ENCODE measurements at regions not wholly inside any gene's neighbourhood (a gene's known extent, or its start where the extent isn't known, plus 50 kb on each side); places are given as distances from the start of the nearest gene placed in this dataset.

DNA sequence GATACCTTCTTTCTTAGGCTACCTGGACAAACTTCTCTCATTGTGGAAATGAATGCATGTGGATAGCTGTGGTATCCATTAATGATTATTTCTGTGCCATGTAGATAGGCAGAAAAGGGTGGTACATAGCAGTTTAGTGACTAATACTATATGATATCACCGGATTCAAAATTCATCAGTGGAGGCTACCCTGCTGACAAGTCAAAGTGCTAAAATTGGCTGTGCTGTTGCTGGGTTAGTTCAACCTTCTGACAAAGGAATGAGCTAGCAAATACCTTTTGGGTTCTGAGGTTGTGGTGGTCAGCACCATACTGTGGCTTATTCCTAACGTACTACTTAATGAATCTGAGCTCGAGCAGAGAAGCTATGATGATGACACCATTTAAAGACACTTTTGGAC is 109.1 kb downstream of the TFAP2B start:
- no peaks in the 10 kb centered on the region for H3K4me1 ChIP-seq
- no peak overlapping the region for H3K27ac ChIP-seq
- intact Hi-C loops (cut with DNase I), result no loop called here
- TF ChIP-seq POLR2AphosphoS5 (IDR thresholded peaks at IDR 0.05; ENCODE audit: insufficient read depth in 1 of 2, low read depth in 1 of 2), result no peak
- no peak for TF ChIP-seq POLR2A (IDR thresholded peaks at IDR 0.05)
- TF ChIP-seq, protein P1, sequence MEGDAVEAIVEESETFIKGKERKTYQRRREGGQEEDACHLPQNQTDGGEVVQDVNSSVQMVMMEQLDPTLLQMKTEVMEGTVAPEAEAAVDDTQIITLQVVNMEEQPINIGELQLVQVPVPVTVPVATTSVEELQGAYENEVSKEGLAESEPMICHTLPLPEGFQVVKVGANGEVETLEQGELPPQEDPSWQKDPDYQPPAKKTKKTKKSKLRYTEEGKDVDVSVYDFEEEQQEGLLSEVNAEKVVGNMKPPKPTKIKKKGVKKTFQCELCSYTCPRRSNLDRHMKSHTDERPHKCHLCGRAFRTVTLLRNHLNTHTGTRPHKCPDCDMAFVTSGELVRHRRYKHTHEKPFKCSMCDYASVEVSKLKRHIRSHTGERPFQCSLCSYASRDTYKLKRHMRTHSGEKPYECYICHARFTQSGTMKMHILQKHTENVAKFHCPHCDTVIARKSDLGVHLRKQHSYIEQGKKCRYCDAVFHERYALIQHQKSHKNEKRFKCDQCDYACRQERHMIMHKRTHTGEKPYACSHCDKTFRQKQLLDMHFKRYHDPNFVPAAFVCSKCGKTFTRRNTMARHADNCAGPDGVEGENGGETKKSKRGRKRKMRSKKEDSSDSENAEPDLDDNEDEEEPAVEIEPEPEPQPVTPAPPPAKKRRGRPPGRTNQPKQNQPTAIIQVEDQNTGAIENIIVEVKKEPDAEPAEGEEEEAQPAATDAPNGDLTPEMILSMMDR (IDR thresholded peaks at IDR 0.05), result no peak
- H3K4me3 ChIP-seq, result no peak overlapping the region
- H3K27me3 ChIP-seq, result no peaks in the 10 kb centered on the region
- DNase-seq (ENCODE audit: extremely low spot score in 2 of 2), result no peak
- H3K36me3 ChIP-seq, result no peaks in the 10 kb centered on the region
- no peaks in the 10 kb centered on the region for H3K9me3 ChIP-seq

DNA sequence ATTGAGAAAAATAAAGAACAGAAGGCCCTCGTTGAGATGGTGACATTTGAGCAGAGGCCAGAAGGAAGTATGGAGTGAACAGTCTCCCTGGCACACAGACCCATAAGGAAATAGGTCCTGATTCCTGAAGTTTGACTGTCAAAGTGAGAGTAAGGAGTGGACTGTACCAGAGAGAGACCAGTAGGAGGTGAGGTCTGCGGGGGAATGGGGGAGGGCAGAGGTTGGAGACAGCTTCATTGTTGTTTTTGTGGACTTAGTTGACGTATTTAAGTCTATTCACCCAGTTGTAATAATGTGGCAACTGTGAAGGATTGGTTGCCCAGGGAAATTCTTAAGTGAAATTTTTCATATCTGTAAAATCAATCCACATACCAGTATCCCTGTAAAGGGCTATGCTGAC is 110.7 kb downstream of the TFAP2B start:
- Histone ChIP-seq H3K4me1 (no peaks in the 10 kb centered on the region), H3K4me3 (no peak overlapping the region), H3K36me3 (no peaks in the 10 kb centered on the region), H3K27ac (no peak overlapping the region), H3K9me3 (no peaks in the 10 kb centered on the region), H3K27me3 (no peaks in the 10 kb centered on the region)
- intact Hi-C loops (cut with DNase I), result no loop called here
- DNase-seq (ENCODE audit: extremely low spot score in 2 of 2), result no peak
- TF ChIP-seq POLR2A (IDR thresholded peaks at IDR 0.05), result no peak
- TF ChIP-seq, protein P1 (IDR thresholded peaks at IDR 0.05), result no peak
- no peak for TF ChIP-seq POLR2AphosphoS5 (IDR thresholded peaks at IDR 0.05; ENCODE audit: insufficient read depth in 1 of 2, low read depth in 1 of 2)

DNA sequence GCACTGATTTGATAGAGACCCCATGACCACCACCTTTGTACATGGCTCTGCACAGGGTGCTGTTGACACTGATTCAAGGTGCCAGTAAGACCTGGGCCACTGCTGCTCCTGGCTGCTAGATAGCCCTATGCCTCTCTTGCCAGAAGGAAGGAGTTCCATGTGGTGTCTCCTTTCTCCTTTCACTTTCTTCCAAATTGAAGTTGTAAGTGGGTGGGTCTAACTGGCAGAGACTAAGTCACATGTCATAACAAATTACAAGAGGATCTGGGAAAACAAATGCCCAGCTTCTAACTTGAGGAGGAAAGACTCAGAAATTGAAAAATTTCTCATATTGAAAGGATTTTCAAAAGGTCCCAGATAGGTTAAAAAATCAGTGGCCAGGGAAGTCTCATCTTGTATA is 116.8 kb downstream of the TFAP2B start:
- DNase-seq (ENCODE audit: extremely low spot score in 2 of 2), result no peak
- no peaks in the 10 kb centered on the region for H3K27me3 ChIP-seq
- no peaks in the 10 kb centered on the region for H3K4me1 ChIP-seq
- H3K27ac ChIP-seq, result no peak overlapping the region
- H3K4me3 ChIP-seq, result no peak overlapping the region
- no peaks in the 10 kb centered on the region for H3K9me3 ChIP-seq
- intact Hi-C loops (cut with DNase I), result no loop called here
- H3K36me3 ChIP-seq, result no peaks in the 10 kb centered on the region
- TF ChIP-seq, protein P1 (IDR thresholded peaks at IDR 0.05), result no peak
- TF ChIP-seq POLR2AphosphoS5 (IDR thresholded peaks at IDR 0.05; ENCODE audit: insufficient read depth in 1 of 2, low read depth in 1 of 2) (no peak), POLR2A (IDR thresholded peaks at IDR 0.05) (no peak)

DNA sequence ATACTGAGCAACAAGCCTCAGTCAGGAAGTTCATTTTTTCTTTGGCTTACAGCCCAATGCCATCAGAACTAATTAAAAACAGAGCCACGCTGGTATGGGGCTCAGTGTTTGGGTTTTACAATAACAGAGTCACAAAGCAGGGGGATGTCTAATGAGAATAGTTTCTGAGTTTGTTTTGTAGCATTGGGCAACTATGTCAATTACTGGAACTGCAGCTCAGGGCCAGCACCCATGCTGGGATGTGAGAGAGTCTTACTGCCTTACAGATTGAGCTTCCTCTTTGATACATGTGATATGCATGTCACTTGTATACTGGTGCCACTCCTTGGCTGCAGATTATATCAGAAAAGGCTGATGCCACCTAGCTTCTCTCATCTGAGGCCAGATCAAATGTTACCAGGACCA is 117.6 kb downstream of the TFAP2B start:
- Histone ChIP-seq H3K36me3 (no peaks in the 10 kb centered on the region), H3K9me3 (no peaks in the 10 kb centered on the region), H3K27me3 (no peaks in the 10 kb centered on the region), H3K27ac (no peak overlapping the region), H3K4me1 (no peaks in the 10 kb centered on the region), H3K4me3 (no peak overlapping the region)
- DNase-seq (ENCODE audit: extremely low spot score in 2 of 2), result no peak
- TF ChIP-seq, protein P1 (IDR thresholded peaks at IDR 0.05), result no peak
- intact Hi-C loops (cut with DNase I), result no loop called here

DNA sequence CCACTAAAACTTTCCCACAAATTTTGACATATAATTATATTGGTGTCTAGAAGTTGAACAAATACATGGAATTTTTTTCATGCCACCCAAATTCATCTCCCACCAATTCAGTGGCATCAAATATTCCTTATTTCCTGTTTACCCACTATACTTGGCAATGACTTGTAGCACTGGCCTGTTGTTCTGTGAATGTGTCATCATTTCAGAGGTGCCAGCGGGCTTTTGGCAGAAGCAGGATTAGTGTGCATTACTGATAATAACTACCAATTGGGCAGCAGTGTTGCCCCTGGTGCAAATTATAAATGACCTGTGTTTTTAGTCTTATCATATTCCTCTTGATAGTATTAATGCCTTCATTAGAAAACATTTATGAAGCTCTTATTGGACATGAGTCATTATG is 121.3 kb downstream of the TFAP2B start:
- no peaks in the 10 kb centered on the region for H3K36me3 ChIP-seq
- TF ChIP-seq POLR2A (IDR thresholded peaks at IDR 0.05) (no peak), POLR2AphosphoS5 (IDR thresholded peaks at IDR 0.05; ENCODE audit: insufficient read depth in 1 of 2, low read depth in 1 of 2) (no peak)
- TF ChIP-seq, protein P1 (IDR thresholded peaks at IDR 0.05), result no peak
- DNase-seq (ENCODE audit: extremely low spot score in 2 of 2), result no peak
- H3K27ac ChIP-seq, result no peak overlapping the region
- no peaks in the 10 kb centered on the region for H3K27me3 ChIP-seq
- H3K9me3 ChIP-seq, result no peaks in the 10 kb centered on the region
- intact Hi-C loops (cut with DNase I), result no loop called here
- H3K4me3 ChIP-seq, result no peak overlapping the region
- H3K4me1 ChIP-seq, result no peaks in the 10 kb centered on the region

Measured in vagina (tissue), 2 donors.